Activated T-cell treated with anti-CD3 and anti-CD28 coated beads, Interleukin-2, amount 50 U/mL, for 72 hours (primary cell): ENCODE measurements at regions not wholly inside any gene's neighbourhood (a gene's known extent, or its start where the extent isn't known, plus 50 kb on each side); places are given as distances from the start of the nearest gene placed in this dataset.

ENCODE experiments used
- ATAC-seq, 2 donors: fragments of 150-1000 bp; cut with Tn5 transposase; replicated peaks in 1 of 2; 2 replicates each; pipeline ENCODE4 v1.10.0; 2021; ENCODE audit warnings: moderate library complexity in 2 of 2, mild to moderate bottlenecking in 1 of 2
- DNase-seq, 2 donors: peaks; one replicate each; pipeline ENCODE4 v3.0.0; 2021 to 2022; ENCODE audit warnings: mixed read lengths in 1 of 2
- H3K27ac Mint-ChIP-seq: one replicate; pipeline ENCODE4 v1.8.0; 2022; ENCODE audit warnings: mild to moderate bottlenecking, moderate library complexity, mixed read lengths
- H3K27me3 Mint-ChIP-seq: one replicate; pipeline ENCODE4 v1.8.0; 2022; ENCODE audit warnings: low read depth, mixed read lengths
- H3K36me3 Mint-ChIP-seq, 2 donors: one replicate each; pipeline ENCODE4 v1.8.0; 2022; ENCODE audit warnings: mixed read lengths in 2 of 2, mild to moderate bottlenecking in 1 of 2; ENCODE audit not compliant: insufficient read depth in 2 of 2
- H3K4me1 Mint-ChIP-seq: one replicate; pipeline ENCODE4 v1.8.0; 2022; ENCODE audit warnings: low read depth, mixed read lengths
- H3K4me3 Mint-ChIP-seq, 2 donors: one replicate each; pipeline ENCODE4 v1.8.0; 2022; ENCODE audit warnings: mild to moderate bottlenecking in 2 of 2, mixed read lengths in 2 of 2, moderate library complexity in 2 of 2
- H3K9me3 Mint-ChIP-seq, 2 donors: one replicate each; pipeline ENCODE4 v1.8.0; 2022; ENCODE audit warnings: mixed read lengths in 2 of 2

DNA sequence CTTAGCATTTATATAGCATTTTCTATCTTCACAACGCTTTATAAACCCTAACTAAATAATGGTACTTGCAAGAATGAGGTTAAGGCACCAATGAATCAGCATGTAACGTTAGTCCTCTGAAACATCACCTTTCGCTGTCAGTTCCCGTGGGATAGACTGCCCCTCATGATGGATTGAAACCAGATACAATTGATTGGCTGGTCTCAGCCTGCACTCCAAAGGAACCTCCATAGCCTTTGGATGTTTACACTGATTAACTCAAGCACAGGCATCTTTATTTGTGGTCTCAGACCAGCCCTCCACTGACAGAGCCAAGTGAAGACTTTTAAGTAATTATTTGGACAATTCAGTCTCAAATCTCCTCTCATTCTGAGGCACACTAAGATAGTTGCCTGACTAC is 1339.4 kb upstream of the WWC1 start:
- no peak overlapping the region for H3K27ac Mint-ChIP-seq
- no peaks in the 10 kb centered on the region for H3K36me3 Mint-ChIP-seq
- ATAC-seq = no peak

DNA sequence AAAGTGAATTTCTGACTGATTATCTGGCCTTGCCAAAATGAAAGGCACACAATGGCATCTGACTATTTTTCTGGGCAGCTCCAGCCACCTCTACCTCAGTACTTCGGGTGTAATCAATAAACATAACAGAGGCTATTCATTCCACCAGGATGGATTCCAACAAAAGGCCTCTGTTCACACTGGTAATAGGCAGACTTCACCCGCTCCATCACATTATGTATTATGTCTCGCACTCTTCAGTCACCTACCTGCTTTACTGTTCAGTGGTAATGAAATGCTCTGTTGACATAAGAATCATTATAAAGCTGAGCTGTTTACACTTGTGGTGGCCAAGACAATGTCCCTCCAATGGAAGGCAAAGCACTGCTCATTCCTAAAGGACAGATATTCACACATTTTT is 1333.7 kb upstream of the WWC1 start:
- DNase-seq (no peak), ATAC-seq (no peak)
- no peaks in the 10 kb centered on the region for H3K4me1 Mint-ChIP-seq
- H3K27me3 Mint-ChIP-seq = no peaks in the 10 kb centered on the region
- H3K9me3 Mint-ChIP-seq = peaks cover 3 to 6% of the 10 kb centered on the region in 2 donors
- no peak overlapping the region for H3K27ac Mint-ChIP-seq
- no peaks in the 10 kb centered on the region for H3K36me3 Mint-ChIP-seq
- no peak overlapping the region for H3K4me3 Mint-ChIP-seq

More for the DNA sequence above, 1339.4 kb upstream of the WWC1 start:
- Mint-ChIP-seq H3K27me3 (no peaks in the 10 kb centered on the region), H3K9me3 (peaks cover under 1 to 9% of the 10 kb centered on the region in 2 donors), H3K4me1 (no peaks in the 10 kb centered on the region), H3K4me3 (no peak overlapping the region)
- no peak for DNase-seq

DNA sequence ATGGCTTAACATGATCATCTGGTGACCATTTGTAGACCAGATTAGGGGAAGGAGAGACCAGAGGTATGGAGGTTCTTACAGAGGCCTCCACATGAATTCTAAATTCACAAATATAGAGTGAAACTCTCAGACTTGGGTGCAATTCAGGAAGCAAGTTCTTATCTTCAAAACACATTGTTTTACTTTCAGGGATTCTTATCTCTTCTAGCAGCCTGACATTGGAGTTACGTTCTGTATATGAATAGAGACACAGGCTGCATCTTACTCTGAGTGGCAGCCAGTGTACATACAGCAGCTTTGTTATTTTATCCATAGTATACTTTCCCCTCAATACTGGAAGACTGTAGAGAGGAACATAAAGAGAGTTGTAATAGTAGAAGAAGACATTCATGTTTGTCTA is 1331.7 kb upstream of the WWC1 start:
- Mint-ChIP-seq H3K27ac (no peak overlapping the region), H3K4me3 (no peak overlapping the region), H3K9me3 (peaks cover 5 to 13% of the 10 kb centered on the region in 2 donors), H3K36me3 (peaks cover 0 to 3% of the 10 kb centered on the region in 2 donors), H3K4me1 (no peaks in the 10 kb centered on the region), H3K27me3 (no peaks in the 10 kb centered on the region)
- ATAC-seq (no peak), DNase-seq (no peak)

DNA sequence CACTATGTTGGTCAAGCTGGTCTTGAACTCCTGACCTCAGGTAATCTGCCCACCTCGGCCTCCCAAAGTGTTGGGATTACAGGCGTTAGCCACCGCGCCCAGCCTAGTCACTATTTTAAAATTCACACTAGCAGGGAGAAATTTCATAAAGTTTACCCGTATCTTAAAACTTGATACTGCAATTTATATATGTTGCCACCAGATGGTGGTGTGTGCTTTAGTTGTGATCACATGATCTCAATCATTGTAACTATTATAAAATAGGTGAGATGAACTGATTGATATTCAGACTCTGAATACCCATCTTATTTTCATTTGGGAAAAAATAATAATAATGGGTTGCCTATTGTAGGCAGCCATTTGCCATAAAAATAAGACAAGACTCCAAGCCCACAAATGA is 1330.4 kb upstream of the WWC1 start:
- Mint-ChIP-seq H3K27ac (no peak overlapping the region), H3K4me1 (no peaks in the 10 kb centered on the region), H3K27me3 (no peaks in the 10 kb centered on the region), H3K9me3 (peaks cover 6 to 16% of the 10 kb centered on the region in 2 donors), H3K4me3 (no peak overlapping the region), H3K36me3 (peaks cover 0 to 3% of the 10 kb centered on the region in 2 donors)
- ATAC-seq (no peak), DNase-seq (no peak)

DNA sequence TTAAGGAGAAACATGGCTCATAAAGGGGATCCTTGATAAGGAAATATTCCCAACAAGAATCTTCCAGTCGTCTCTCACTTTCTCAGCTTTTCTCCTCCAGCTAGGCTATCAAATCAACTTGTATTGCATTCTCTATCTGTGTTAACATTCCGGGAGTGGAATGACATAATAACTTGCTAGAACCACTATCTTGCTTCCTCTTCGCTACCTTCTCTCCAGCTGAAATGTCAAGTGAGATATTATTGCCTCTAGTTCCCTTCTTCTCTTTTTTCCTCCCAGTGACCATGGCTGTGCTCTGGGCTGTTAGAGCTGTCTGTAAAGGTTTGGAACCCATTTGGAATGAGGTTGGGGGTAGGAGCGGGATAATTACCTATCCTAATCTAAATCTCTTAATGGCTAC is 1329.5 kb upstream of the WWC1 start:
- H3K27me3 Mint-ChIP-seq = no peaks in the 10 kb centered on the region
- no peak for DNase-seq
- no peaks in the 10 kb centered on the region for H3K4me1 Mint-ChIP-seq
- no peak for ATAC-seq
- peaks cover 0 to 3% of the 10 kb centered on the region in 2 donors for H3K36me3 Mint-ChIP-seq
- peaks cover 9 to 16% of the 10 kb centered on the region in 2 donors for H3K9me3 Mint-ChIP-seq
- no peak overlapping the region for H3K27ac Mint-ChIP-seq
- no peak overlapping the region for H3K4me3 Mint-ChIP-seq

DNA sequence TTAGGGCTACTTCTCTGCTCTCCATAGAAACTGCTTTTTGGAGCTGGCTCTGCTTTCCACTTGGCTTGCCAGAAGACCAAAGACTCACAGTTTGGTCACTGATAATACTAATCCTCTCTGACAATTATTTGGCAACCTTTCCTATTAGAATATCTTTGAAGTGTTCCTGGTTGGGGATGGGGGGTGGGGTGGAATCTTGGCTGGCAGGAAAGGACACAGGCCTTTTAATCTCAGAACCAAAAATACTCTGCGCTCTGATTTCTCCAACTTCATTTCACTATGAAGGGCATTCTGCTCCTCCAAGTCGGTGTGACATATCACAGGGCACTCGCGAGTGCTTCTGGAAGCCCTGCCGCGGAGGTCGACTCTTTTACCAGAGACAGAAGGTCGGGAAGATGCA is 1329.0 kb upstream of the WWC1 start:
- no peak overlapping the region for H3K4me3 Mint-ChIP-seq
- no peaks in the 10 kb centered on the region for H3K27me3 Mint-ChIP-seq
- H3K9me3 Mint-ChIP-seq = peaks cover 6 to 14% of the 10 kb centered on the region in 2 donors
- DNase-seq (no peak), ATAC-seq (no peak)
- peaks cover 0 to 3% of the 10 kb centered on the region in 2 donors for H3K36me3 Mint-ChIP-seq
- H3K27ac Mint-ChIP-seq = no peak overlapping the region
- H3K4me1 Mint-ChIP-seq = no peaks in the 10 kb centered on the region

DNA sequence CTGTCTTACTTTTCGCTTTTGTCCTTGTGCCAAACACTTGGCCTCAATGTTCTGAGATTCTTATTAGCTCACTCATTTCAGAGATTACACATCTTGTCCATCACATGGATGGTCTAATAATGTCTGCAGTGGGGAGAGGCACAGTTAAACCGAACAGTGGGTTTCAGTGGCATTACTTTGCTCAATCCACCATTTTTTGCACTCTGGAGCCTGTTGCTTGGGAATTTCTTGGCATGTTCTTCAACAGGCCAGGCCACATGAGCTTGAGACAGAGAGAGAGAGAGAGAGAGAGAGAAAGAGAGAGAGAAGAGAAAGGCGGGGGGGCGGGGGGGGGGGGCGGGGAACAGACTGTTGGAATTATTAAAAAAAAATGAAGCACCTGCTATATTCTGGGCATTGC is 1327.8 kb upstream of the WWC1 start:
- Mint-ChIP-seq H3K4me3 (no peak overlapping the region), H3K27me3 (no peaks in the 10 kb centered on the region), H3K9me3 (peaks cover 6 to 14% of the 10 kb centered on the region in 2 donors), H3K36me3 (peaks cover 0 to 3% of the 10 kb centered on the region in 2 donors), H3K4me1 (no peaks in the 10 kb centered on the region), H3K27ac (no peak overlapping the region)
- no peak for DNase-seq
- no peak for ATAC-seq

DNA sequence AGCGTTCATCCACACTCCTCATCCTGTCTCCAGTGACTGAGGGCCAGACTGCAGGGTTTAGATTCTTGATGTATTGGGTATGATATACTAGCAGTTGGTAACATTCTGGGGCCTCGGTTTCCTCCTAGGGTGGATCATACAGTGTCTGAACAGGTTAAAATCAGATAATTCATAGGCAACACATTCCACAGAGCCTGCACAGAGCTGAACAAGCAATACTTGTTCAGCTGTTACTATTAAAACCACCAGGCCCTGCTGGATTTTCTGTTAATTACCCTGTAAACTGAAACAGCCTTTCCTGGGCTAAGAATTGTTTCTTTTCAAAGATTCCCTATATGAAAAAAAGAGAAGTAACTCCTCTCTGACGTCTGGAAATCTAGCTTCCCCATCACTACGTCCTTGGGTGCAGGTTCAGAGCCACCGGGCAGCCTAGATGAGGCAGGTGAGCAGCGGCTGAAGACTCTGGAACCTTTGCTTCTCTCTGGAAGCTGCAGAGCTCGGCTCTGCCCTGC is 1313.5 kb upstream of the WWC1 start:
- Mint-ChIP-seq H3K4me3 (no peak overlapping the region), H3K27ac (no peak overlapping the region), H3K36me3 (peaks cover 0 to 1% of the 10 kb centered on the region in 2 donors), H3K27me3 (peaks cover 25% of the 10 kb centered on the region), H3K4me1 (no peaks in the 10 kb centered on the region), H3K9me3 (peaks cover 0 to 2% of the 10 kb centered on the region in 2 donors)
- ATAC-seq (no peak), DNase-seq (no peak)

DNA sequence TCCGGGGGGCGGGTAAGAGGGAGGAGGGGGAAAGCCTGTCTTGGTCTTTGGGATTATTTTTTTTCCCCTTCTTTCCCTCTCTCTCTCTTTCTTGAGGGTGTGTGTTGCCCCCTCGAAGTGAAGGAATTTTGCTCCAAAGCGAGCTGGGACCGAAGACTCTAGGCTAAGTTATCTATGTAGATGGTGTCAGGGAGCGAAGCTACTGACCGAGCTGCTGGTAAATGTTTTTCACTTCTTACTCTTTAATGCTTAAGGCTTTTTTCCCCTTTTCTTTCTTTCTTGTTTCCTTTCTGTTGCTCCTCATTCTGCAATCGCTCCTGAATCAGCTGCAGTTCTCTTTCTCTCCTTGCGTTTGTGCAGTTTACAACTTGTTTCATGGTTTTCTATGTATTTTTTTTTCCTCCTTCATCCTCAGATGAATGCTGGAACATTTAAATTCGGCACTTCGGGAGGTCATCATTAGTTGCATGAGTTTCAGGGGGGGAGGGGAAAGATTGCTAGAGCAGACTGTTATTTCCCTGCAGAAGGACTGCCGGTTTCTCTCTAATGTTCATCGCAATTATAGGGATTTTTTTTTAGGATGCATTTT is 1312.0 kb upstream of the WWC1 start:
- Mint-ChIP-seq H3K4me3 (no peak overlapping the region), H3K36me3 (peaks cover 0 to 1% of the 10 kb centered on the region in 2 donors), H3K9me3 (peaks cover 0 to 2% of the 10 kb centered on the region in 2 donors), H3K4me1 (no peaks in the 10 kb centered on the region), H3K27me3 (peaks cover 25% of the 10 kb centered on the region), H3K27ac (no peak overlapping the region)
- DNase-seq = no peak
- ATAC-seq = no peak

DNA sequence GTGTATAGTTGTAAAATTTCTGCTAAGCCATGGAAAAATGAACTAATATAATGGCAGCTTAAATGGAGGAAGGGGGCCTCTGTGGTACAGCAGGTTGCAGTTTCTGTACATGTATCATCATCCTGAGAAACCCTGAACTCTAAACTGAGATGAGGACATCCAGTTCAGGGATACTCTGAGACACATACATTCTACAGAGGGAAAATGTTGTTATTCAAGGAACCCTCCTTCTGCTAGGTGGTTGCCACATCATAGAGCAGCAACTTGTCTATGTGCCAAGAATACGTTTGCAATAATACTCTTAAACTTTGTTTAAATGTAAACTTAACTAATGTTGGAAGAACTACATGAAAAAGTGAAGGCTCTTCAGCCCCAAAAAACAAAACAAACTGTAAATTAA is 1310.8 kb upstream of the WWC1 start:
- Mint-ChIP-seq H3K27ac (no peak overlapping the region), H3K9me3 (peaks cover 0 to 2% of the 10 kb centered on the region in 2 donors), H3K4me1 (no peaks in the 10 kb centered on the region), H3K4me3 (no peak overlapping the region), H3K27me3 (peaks cover 25% of the 10 kb centered on the region), H3K36me3 (peaks cover 0 to 1% of the 10 kb centered on the region in 2 donors)
- ATAC-seq = no peak
- DNase-seq = no peak

DNA sequence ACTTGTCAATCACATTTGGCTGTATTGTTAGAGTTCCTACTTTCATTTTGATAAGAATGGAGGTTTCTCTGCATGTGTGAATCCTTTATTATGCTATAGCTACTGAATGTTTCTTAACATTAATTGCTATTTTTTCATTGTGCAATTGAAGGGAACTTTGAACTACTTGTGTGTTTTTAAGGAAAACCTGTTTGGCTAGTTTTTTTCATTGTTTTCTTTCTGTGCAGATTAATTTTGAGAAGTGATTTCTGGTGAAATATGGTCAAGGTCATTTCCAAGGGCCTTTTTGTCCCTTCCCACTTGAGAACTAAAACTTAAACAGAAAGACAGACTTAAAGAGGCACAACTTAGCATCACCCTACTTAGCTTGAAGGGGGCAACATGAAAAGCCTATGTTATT is 1309.2 kb upstream of the WWC1 start:
- no peak overlapping the region for H3K4me3 Mint-ChIP-seq
- peaks cover 21% of the 10 kb centered on the region for H3K27me3 Mint-ChIP-seq

DNA sequence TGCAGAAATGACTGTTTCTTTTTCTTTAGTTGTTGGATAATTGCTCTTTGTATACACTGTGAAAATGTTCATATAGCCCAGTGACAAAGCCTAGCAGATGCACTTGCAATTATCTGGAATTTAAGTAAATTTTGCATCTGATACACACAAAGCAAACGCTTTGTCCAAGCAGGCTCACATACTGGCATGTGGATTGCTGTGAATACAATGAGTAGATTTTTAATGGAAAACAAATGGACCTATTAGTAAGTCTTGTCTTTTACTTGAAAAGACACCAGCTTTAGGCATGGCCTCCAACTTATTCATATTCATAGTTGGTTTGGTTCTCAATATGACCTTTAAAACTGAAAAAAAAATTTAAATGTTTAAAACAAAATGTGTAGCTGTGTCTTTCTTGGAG is 1299.8 kb upstream of the WWC1 start:
- Mint-ChIP-seq H3K9me3 (peaks cover 3 to 7% of the 10 kb centered on the region in 2 donors), H3K27ac (no peak overlapping the region), H3K27me3 (no peaks in the 10 kb centered on the region), H3K4me1 (no peaks in the 10 kb centered on the region), H3K4me3 (no peak overlapping the region), H3K36me3 (no peaks in the 10 kb centered on the region)
- DNase-seq (no peak), ATAC-seq (no peak)

More for the DNA sequence above, 1309.2 kb upstream of the WWC1 start:
- Mint-ChIP-seq H3K27ac (no peak overlapping the region), H3K36me3 (peaks cover 0 to 1% of the 10 kb centered on the region in 2 donors), H3K4me1 (no peaks in the 10 kb centered on the region), H3K9me3 (peaks cover 0 to 3% of the 10 kb centered on the region in 2 donors)
- DNase-seq (no peak), ATAC-seq (no peak)

DNA sequence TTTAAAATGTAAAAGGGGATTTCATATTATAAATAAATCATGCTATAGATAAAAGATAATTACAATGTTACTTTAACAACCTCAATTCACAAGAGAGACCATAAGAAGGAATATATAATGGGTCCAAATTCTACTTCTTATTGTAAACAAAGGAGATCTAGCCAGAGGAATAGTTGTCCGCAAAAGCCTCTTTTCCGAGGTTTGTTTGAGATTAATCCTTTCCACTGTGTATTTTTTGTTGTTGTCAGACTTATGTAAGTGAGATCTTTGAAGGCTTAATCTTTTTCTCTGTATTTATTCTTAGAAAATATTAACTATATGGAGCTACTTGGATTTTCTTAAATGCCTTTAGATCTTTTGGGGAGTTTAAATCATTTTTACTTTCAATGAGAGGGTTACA is 1299.3 kb upstream of the WWC1 start:
- Mint-ChIP-seq H3K27ac (no peak overlapping the region), H3K4me3 (no peak overlapping the region), H3K36me3 (no peaks in the 10 kb centered on the region), H3K9me3 (peaks cover 3 to 5% of the 10 kb centered on the region in 2 donors), H3K4me1 (no peaks in the 10 kb centered on the region), H3K27me3 (no peaks in the 10 kb centered on the region)
- ATAC-seq (no peak), DNase-seq (no peak)
